ENCODE measurements at regions not wholly inside any gene's neighbourhood (a gene's known extent, or its start where the extent isn't known, plus 50 kb on each side); places are given as distances from the start of the nearest gene placed in this dataset.

GRCh38 chr15:54915380-54915779 lies 281.4 kb downstream of the RSL24D1 start:
- H3K27me3 Mint-ChIP-seq (ENCODE audit: unreplicated experiment) = no peaks in the 10 kb centered on the region
- BruUV-seq (replicated peaks) = no TSS peak
- intact Hi-C loops (cut with micrococcal nuclease; ENCODE audit: unreplicated experiment) = no loop called here

DNA sequence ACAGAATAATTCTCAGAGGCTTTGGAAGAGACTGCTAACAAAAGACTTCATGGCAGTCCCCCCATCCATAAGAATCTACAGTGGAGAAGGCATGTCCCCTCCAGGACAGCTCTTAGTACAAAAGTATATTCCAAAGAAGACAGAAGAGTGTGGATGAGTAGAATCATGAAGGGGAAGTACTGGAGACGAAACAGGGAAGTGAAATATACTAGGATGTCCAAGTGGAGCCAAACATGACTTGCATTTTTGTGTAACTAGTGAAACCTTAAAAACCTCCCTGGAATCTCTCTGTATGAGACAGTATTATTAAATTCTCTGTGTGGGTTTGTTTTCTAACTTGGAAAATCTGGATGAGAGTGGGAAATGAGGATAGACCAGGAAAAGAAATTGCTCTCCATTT lies 312.4 kb downstream of the RSL24D1 start:
- no peaks in the 10 kb centered on the region for H3K27me3 Mint-ChIP-seq (ENCODE audit: unreplicated experiment)
- H3K36me3 Mint-ChIP-seq (ENCODE audit: insufficient read depth, unreplicated experiment) = no peaks in the 10 kb centered on the region
- no peak for DNase-seq
- TF ChIP-seq, protein P1, sequence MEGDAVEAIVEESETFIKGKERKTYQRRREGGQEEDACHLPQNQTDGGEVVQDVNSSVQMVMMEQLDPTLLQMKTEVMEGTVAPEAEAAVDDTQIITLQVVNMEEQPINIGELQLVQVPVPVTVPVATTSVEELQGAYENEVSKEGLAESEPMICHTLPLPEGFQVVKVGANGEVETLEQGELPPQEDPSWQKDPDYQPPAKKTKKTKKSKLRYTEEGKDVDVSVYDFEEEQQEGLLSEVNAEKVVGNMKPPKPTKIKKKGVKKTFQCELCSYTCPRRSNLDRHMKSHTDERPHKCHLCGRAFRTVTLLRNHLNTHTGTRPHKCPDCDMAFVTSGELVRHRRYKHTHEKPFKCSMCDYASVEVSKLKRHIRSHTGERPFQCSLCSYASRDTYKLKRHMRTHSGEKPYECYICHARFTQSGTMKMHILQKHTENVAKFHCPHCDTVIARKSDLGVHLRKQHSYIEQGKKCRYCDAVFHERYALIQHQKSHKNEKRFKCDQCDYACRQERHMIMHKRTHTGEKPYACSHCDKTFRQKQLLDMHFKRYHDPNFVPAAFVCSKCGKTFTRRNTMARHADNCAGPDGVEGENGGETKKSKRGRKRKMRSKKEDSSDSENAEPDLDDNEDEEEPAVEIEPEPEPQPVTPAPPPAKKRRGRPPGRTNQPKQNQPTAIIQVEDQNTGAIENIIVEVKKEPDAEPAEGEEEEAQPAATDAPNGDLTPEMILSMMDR (IDR thresholded peaks at IDR 0.05; ENCODE audit: unreplicated experiment) = no peak
- H3K27ac Mint-ChIP-seq (ENCODE audit: unreplicated experiment) = no peak overlapping the region
- H3K4me1 Mint-ChIP-seq (ENCODE audit: low read depth, unreplicated experiment) = no peaks in the 10 kb centered on the region
- intact Hi-C loops (cut with micrococcal nuclease; ENCODE audit: unreplicated experiment) = no loop called here
- peaks cover 24% of the 10 kb centered on the region for H3K9me3 Mint-ChIP-seq (ENCODE audit: low read depth, unreplicated experiment)
- CTCF ChIA-PET = no interaction called here
- no peak overlapping the region for H3K4me3 Mint-ChIP-seq (ENCODE audit: low read depth, unreplicated experiment)
- BruUV-seq (replicated peaks) = no TSS peak

More at GRCh38 chr15:54915380-54915779, 281.4 kb downstream of the RSL24D1 start:
- Mint-ChIP-seq H3K4me3 (ENCODE audit: low read depth, unreplicated experiment) (no peak overlapping the region), H3K4me1 (ENCODE audit: low read depth, unreplicated experiment) (no peaks in the 10 kb centered on the region), H3K27ac (ENCODE audit: unreplicated experiment) (no peak overlapping the region), H3K9me3 (ENCODE audit: low read depth, unreplicated experiment) (peaks cover 5% of the 10 kb centered on the region), H3K36me3 (ENCODE audit: insufficient read depth, unreplicated experiment) (no peaks in the 10 kb centered on the region)
- CTCF ChIA-PET = no interaction called here
- no peak for DNase-seq
- TF ChIP-seq, protein P1 (IDR thresholded peaks at IDR 0.05; ENCODE audit: unreplicated experiment) = no peak

- Mint-ChIP-seq H3K4me3 (ENCODE audit: low read depth, unreplicated experiment) (no peak overlapping the region), H3K4me1 (ENCODE audit: low read depth, unreplicated experiment) (no peaks in the 10 kb centered on the region), H3K36me3 (ENCODE audit: insufficient read depth, unreplicated experiment) (no peaks in the 10 kb centered on the region), H3K9me3 (ENCODE audit: low read depth, unreplicated experiment) (peaks cover 21% of the 10 kb centered on the region), H3K27ac (ENCODE audit: unreplicated experiment) (no peak overlapping the region), H3K27me3 (ENCODE audit: unreplicated experiment) (no peaks in the 10 kb centered on the region)
- DNase-seq = no peak
- CTCF ChIA-PET = no interaction called here
- no TSS peak for BruUV-seq (replicated peaks)
- TF ChIP-seq, protein P1 (IDR thresholded peaks at IDR 0.05; ENCODE audit: unreplicated experiment) = no peak
- intact Hi-C loops (cut with micrococcal nuclease; ENCODE audit: unreplicated experiment) = no loop called here
These were observed 336.8 kb downstream of the RSL24D1 start for GRCh38 chr15:54859982-54860381.

- Mint-ChIP-seq H3K4me1 (ENCODE audit: low read depth, unreplicated experiment) (no peaks in the 10 kb centered on the region), H3K36me3 (ENCODE audit: insufficient read depth, unreplicated experiment) (no peaks in the 10 kb centered on the region), H3K27me3 (ENCODE audit: unreplicated experiment) (no peaks in the 10 kb centered on the region), H3K9me3 (ENCODE audit: low read depth, unreplicated experiment) (peaks cover 27% of the 10 kb centered on the region), H3K4me3 (ENCODE audit: low read depth, unreplicated experiment) (no peak overlapping the region), H3K27ac (ENCODE audit: unreplicated experiment) (no peak overlapping the region)
- TF ChIP-seq, protein P1 (IDR thresholded peaks at IDR 0.05; ENCODE audit: unreplicated experiment) = no peak
- DNase-seq = no peak
- CTCF ChIA-PET = no interaction called here
- no TSS peak for BruUV-seq (replicated peaks)
- intact Hi-C loops (cut with micrococcal nuclease; ENCODE audit: unreplicated experiment) = no loop called here
These were observed 342.1 kb downstream of the RSL24D1 start for GRCh38 chr15:54854667-54855066.

Data from Calu3 (cell line).